Mucosa of descending colon (tissue), 3 donors: ENCODE measurements at regions not wholly inside any gene's neighbourhood (a gene's known extent, or its start where the extent isn't known, plus 50 kb on each side); places are given as distances from the start of the nearest gene placed in this dataset.
"Not testable (repeated sequence)": the region's sequence is repeated elsewhere in the genome, so short reads cannot be mapped to it uniquely, and the experiment has no call there.

Experiments used
- ATAC-seq: fragments of 200-7000 bp; cut with Tn5 transposase; one replicate; pipeline ENCODE4 v1.9.1; 2020; ENCODE audit warnings: mild to moderate bottlenecking, moderate library complexity
- DNase-seq, 3 donors: peaks; one replicate each; pipeline ENCODE4 v3.0.0-alpha.2; 2020
- H3K36me3 ChIP-seq: fragments of 200-600 bp; one replicate; pipeline ENCODE4 v1.8.0; 2021; ENCODE audit warnings: low read depth, mild to moderate bottlenecking
- H3K4me1 ChIP-seq: fragments of 200-600 bp; one replicate; pipeline ENCODE4 v1.8.0; 2021; ENCODE audit warnings: low read depth, mild to moderate bottlenecking
- H3K4me3 ChIP-seq: fragments of 200-600 bp; one replicate; pipeline ENCODE4 v1.8.0; 2021; ENCODE audit warnings: mild to moderate bottlenecking
- H3K9me3 ChIP-seq: fragments of 200-600 bp; one replicate; pipeline ENCODE4 v1.8.0; 2021; ENCODE audit warnings: mild to moderate bottlenecking
- CTCF ChIP-seq: fragments of 200-600 bp; IDR thresholded peaks from one replicate; pipeline ENCODE4 v1.8.0; 2022; ENCODE audit warnings: antibody characterized with exemption, mild to moderate bottlenecking
- intact Hi-C, 2 donors: fragments of 100-400 bp; cut with DNase I in 1 of 2; cut with micrococcal nuclease in 1 of 2; formaldehyde crosslinking; loops; one replicate each; pipeline versions ENCODE4 v1.11.0 to v1.11.1; 2022; cut with DNase I, micrococcal nuclease
- donor health status: DM: no; HTN: no; CAD: no; lungs with moderate emphysema.
- donor health status: DM: no; HTN: no; CAD: no.
- donor health status: DM: no; HTN: yes; CAD: no.

GRCh38 chr13:74273581-74273980, 139.4 kb upstream of the KLF12 start:
- DNase-seq, result no peak
- H3K9me3 ChIP-seq, result peaks cover 4% of the 10 kb centered on the region
- no peak for TF ChIP-seq CTCF
- H3K4me1 ChIP-seq, result no peaks in the 10 kb centered on the region
- no peak for ATAC-seq
- H3K36me3 ChIP-seq, result no peaks in the 10 kb centered on the region
- H3K4me3 ChIP-seq, result no peak overlapping the region
- intact Hi-C loops, result loop anchor here in 1 of 2 donors (10.0 kb wide), 1 partner anchor 129 kb away; no protein-coding TSS in a partner anchor

DNA sequence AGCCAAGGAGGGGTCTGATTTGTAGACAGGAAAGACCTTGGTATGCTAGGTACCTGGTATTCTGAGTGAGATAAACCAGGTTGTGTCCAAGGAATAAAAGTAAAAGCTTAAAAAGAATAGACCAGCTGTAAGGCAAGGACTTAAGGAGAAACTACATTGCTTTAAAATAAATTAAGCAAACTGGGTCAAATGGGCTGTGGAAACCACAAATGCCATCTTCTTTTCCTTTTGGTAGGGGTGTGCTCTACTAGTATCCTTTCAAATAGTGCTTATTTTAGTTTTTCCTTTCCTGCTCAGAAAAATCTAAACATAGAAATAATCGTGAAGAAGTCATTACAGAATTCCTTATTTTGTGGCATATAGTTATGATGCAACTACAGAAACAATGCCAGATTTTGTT, 138.6 kb upstream of the KLF12 start:
- peaks cover 4% of the 10 kb centered on the region for H3K9me3 ChIP-seq
- no peak for TF ChIP-seq CTCF
- H3K4me1 ChIP-seq, result no peaks in the 10 kb centered on the region
- DNase-seq (no peak), ATAC-seq (no peak)
- no peaks in the 10 kb centered on the region for H3K36me3 ChIP-seq
- intact Hi-C loops, result loop anchor here in 1 of 2 donors (10.0 kb wide), 1 partner anchor 128 kb away; no protein-coding TSS in a partner anchor
- H3K4me3 ChIP-seq, result no peak overlapping the region

DNA sequence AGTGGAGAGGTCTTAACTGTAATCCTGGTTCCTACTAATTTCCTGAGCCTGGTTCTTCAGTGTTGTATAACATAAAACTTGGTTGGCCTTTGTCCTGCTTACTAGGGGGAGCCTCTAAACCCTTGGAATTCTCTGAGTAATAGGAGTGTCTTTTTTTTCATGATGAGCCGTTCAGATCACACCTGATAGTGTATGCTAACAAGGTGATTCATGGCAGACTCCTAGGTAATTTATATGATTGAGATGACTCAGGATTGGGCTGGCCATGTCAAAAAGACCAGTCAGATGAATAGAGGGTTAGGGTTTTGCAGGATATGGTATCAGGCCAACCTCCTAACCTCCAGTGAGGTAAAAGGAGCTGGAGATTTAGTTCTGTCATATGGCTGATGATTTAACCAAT, 135.8 kb upstream of the KLF12 start:
- Histone ChIP-seq H3K9me3 (peaks cover 9% of the 10 kb centered on the region), H3K36me3 (no peaks in the 10 kb centered on the region), H3K4me1 (no peaks in the 10 kb centered on the region), H3K4me3 (no peak overlapping the region)
- intact Hi-C loops, result loop anchor here in 1 of 2 donors (10.0 kb wide), 1 partner anchor 125 kb away; no protein-coding TSS in a partner anchor
- no peak for TF ChIP-seq CTCF
- no peak for DNase-seq
- peak; percentile 19 for ATAC-seq

GRCh38 chr13:74266861-74267260, 132.7 kb upstream of the KLF12 start:
- no peak overlapping the region for H3K4me3 ChIP-seq
- peaks cover 15% of the 10 kb centered on the region for H3K9me3 ChIP-seq
- intact Hi-C loops, result no loop called here
- H3K36me3 ChIP-seq, result no peaks in the 10 kb centered on the region
- ATAC-seq, result no peak
- DNase-seq, result no peak
- TF ChIP-seq CTCF, result no peak
- no peaks in the 10 kb centered on the region for H3K4me1 ChIP-seq

DNA sequence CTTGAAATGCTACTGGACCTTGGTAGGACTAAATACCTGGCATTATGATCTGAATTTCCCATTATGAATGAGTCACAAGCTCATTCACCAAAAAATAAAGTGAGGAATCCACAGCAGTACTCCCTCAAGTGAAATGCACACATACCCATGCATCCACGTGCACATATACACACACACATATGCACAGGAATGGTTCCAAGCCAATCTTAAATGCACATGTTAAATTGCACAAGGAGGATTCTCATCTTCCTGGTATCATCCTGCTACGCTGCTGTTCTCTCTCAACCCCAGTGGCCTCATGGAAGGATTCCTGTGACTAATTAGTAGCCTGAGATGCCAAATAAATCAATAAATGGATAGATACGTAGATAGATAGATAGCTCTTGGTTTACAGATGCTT, 132.1 kb upstream of the KLF12 start:
- ATAC-seq (no peak), DNase-seq (no peak)
- no peak for TF ChIP-seq CTCF
- Histone ChIP-seq H3K4me3 (no peak overlapping the region), H3K9me3 (peaks cover 12% of the 10 kb centered on the region), H3K4me1 (no peaks in the 10 kb centered on the region), H3K36me3 (no peaks in the 10 kb centered on the region)
- intact Hi-C loops, result no loop called here

- intact Hi-C loops, result no loop called here
- no peak for DNase-seq
- Histone ChIP-seq H3K4me3 (no peak overlapping the region), H3K4me1 (no peaks in the 10 kb centered on the region), H3K9me3 (peaks cover 12% of the 10 kb centered on the region), H3K36me3 (no peaks in the 10 kb centered on the region)
- no peak for TF ChIP-seq CTCF
- ATAC-seq, result no peak
These were observed 130.1 kb upstream of the KLF12 start for GRCh38 chr13:74264333-74264732.

GRCh38 chr13:74260420-74260819, 126.2 kb upstream of the KLF12 start:
- H3K36me3 ChIP-seq, ATAC-seq, H3K4me1 ChIP-seq, intact Hi-C loops, DNase-seq, H3K4me3 ChIP-seq: not testable (repeated sequence)
- H3K9me3 ChIP-seq, result peaks cover 11% of the 10 kb centered on the region
